Neutrophil (primary cell): ENCODE measurements at regions not wholly inside any gene's neighbourhood (a gene's known extent, or its start where the extent isn't known, plus 50 kb on each side); places are given as distances from the start of the nearest gene placed in this dataset.
"Not testable (repeated sequence)": the region's sequence is repeated elsewhere in the genome, so short reads cannot be mapped to it uniquely, and the experiment has no call there.

Experiments
- H3K27ac ChIP-seq: fragments of 200-600 bp; sonication (generic); 2 replicates; pipeline ENCODE4 v1.5.1; 2016; ENCODE audit warnings: mild to moderate bottlenecking, moderate library complexity
- H3K27me3 ChIP-seq: fragments of 200-600 bp; sonication (generic); 2 replicates; pipeline ENCODE4 v1.6.0; 2016; ENCODE audit warnings: mild to moderate bottlenecking
- H3K36me3 ChIP-seq: fragments of 200-600 bp; sonication (generic); 2 replicates; pipeline ENCODE4 v1.5.1; 2017
- H3K4me1 ChIP-seq, 2 experiments: fragments of 200-600 bp in 1 of 2; sonication (generic) in 1 of 2; 1 replicate in 1 of 2; 2 replicates in 1 of 2; pipeline versions ENCODE4 v1.5.1 to v1.6.1; 2013 to 2016; ENCODE audit warnings: low read depth in 1 of 2, low read length in 1 of 2, mild to moderate bottlenecking in 1 of 2, moderate library complexity in 1 of 2; ENCODE audit not compliant: control insufficient read depth in 1 of 2, insufficient read depth in 1 of 2
- H3K4me3 ChIP-seq, 2 experiments: fragments of 200-600 bp in 1 of 2; sonication (generic) in 1 of 2; 1 replicate in 1 of 2; 2 replicates in 1 of 2; pipeline ENCODE4 v1.5.1; 2013 to 2016; ENCODE audit warnings: low read depth in 1 of 2, low read length in 1 of 2, mild to moderate bottlenecking in 1 of 2, moderate library complexity in 1 of 2
- H3K9me3 ChIP-seq: fragments of 200-600 bp; sonication (generic); 2 replicates; pipeline ENCODE4 v1.5.1; 2016
- CTCF ChIP-seq: fragments of 200-600 bp; sonication (generic); IDR thresholded peaks from 2 replicates; pipeline ENCODE4 v1.5.1; 2016; ENCODE audit warnings: antibody characterized with exemption

- H3K27me3 ChIP-seq, result no peaks in the 10 kb centered on the region
- H3K4me3 ChIP-seq, result no peak overlapping the region
- TF ChIP-seq CTCF, result no peak
- H3K36me3 ChIP-seq, result no peaks in the 10 kb centered on the region
- no peaks in the 10 kb centered on the region for H3K9me3 ChIP-seq
- H3K4me1 ChIP-seq, result no peaks in the 10 kb centered on the region
- no peak overlapping the region for H3K27ac ChIP-seq
Measured at GRCh38 chr3:103513003-103513402, 1078.2 kb downstream of the ZPLD1 start.

GRCh38 chr3:103515116-103515515 is 1080.3 kb downstream of the ZPLD1 start:
- H3K36me3 ChIP-seq, result no peaks in the 10 kb centered on the region
- TF ChIP-seq CTCF, result no peak
- H3K4me1 ChIP-seq, result no peaks in the 10 kb centered on the region
- H3K27me3 ChIP-seq, result no peaks in the 10 kb centered on the region
- no peak overlapping the region for H3K4me3 ChIP-seq
- H3K9me3 ChIP-seq, result no peaks in the 10 kb centered on the region
- H3K27ac ChIP-seq, result no peak overlapping the region

- Histone ChIP-seq H3K27ac (no peak overlapping the region), H3K4me3 (no peak overlapping the region), H3K9me3 (no peaks in the 10 kb centered on the region), H3K4me1 (no peaks in the 10 kb centered on the region), H3K36me3 (no peaks in the 10 kb centered on the region), H3K27me3 (no peaks in the 10 kb centered on the region)
- no peak for TF ChIP-seq CTCF
Measured at GRCh38 chr3:103516950-103517349, 1082.1 kb downstream of the ZPLD1 start.

GRCh38 chr3:103531327-103531726 is 1096.5 kb downstream of the ZPLD1 start:
- H3K27me3 ChIP-seq, H3K27ac ChIP-seq, H3K9me3 ChIP-seq, H3K4me3 ChIP-seq, H3K4me1 ChIP-seq, H3K36me3 ChIP-seq: not testable (repeated sequence)

GRCh38 chr3:103532986-103533385 is 1098.2 kb downstream of the ZPLD1 start:
- H3K27ac ChIP-seq, result no peak overlapping the region
- TF ChIP-seq CTCF, result no peak
- no peaks in the 10 kb centered on the region for H3K4me1 ChIP-seq
- H3K4me3 ChIP-seq, result no peak overlapping the region
- no peaks in the 10 kb centered on the region for H3K36me3 ChIP-seq
- no peaks in the 10 kb centered on the region for H3K27me3 ChIP-seq
- no peaks in the 10 kb centered on the region for H3K9me3 ChIP-seq

GRCh38 chr3:103554451-103554850 is 1119.6 kb downstream of the ZPLD1 start:
- H3K9me3 ChIP-seq, result no peaks in the 10 kb centered on the region
- no peak overlapping the region for H3K27ac ChIP-seq
- H3K4me3 ChIP-seq, result no peak overlapping the region
- no peak for TF ChIP-seq CTCF
- no peaks in the 10 kb centered on the region for H3K27me3 ChIP-seq
- H3K4me1 ChIP-seq, result no peaks in the 10 kb centered on the region
- no peaks in the 10 kb centered on the region for H3K36me3 ChIP-seq

- not testable (repeated sequence) for H3K36me3 ChIP-seq, H3K27me3 ChIP-seq, H3K9me3 ChIP-seq, H3K27ac ChIP-seq, H3K4me1 ChIP-seq, H3K4me3 ChIP-seq
Measured at GRCh38 chr3:103564116-103564515, 1129.3 kb downstream of the ZPLD1 start.
